Liver (tissue), 8 donors: ENCODE measurements at regions not wholly inside any gene's neighbourhood (a gene's known extent, or its start where the extent isn't known, plus 50 kb on each side); places are given as distances from the start of the nearest gene placed in this dataset.

Experiments
- DNase-seq: peaks from one replicate; pipeline ENCODE4 v3.0.0-alpha.2; 2017; ENCODE audit warnings: low spot score
- H3K27ac ChIP-seq, 2 donors: one replicate each; pipeline ENCODE4 v1.7.0; 2013; ENCODE audit warnings: inconsistent platforms in 2 of 2, low read length in 2 of 2, control low read depth in 1 of 2, low read depth in 1 of 2, mild to moderate bottlenecking in 1 of 2
- H3K27me3 ChIP-seq, 4 donors: one replicate each; pipeline versions ENCODE4 v1.6.1 to v1.7.0; 2013; ENCODE audit warnings: low read length in 3 of 4, inconsistent platforms in 1 of 4, mild to moderate bottlenecking in 1 of 4, moderate library complexity in 1 of 4; ENCODE audit not compliant: control insufficient read depth in 4 of 4, insufficient read depth in 4 of 4
- H3K36me3 ChIP-seq, 4 donors: one replicate each; pipeline versions ENCODE4 v1.6.1 to v1.7.0; 2013; ENCODE audit warnings: low read length in 3 of 4, mild to moderate bottlenecking in 3 of 4, low read depth in 1 of 4, moderate library complexity in 1 of 4; ENCODE audit not compliant: control insufficient read depth in 4 of 4, insufficient read depth in 3 of 4
- H3K4me1 ChIP-seq, 4 donors: one replicate each; pipeline versions ENCODE4 v1.6.1 to v1.7.0; 2013; ENCODE audit warnings: low read length in 3 of 4, mild to moderate bottlenecking in 3 of 4, moderate library complexity in 1 of 4; ENCODE audit not compliant: control insufficient read depth in 4 of 4, insufficient read depth in 4 of 4
- H3K4me3 ChIP-seq, 3 donors: one replicate each; pipeline versions ENCODE4 v1.6.1 to v1.7.0; 2013; ENCODE audit warnings: low read length in 3 of 3, control low read depth in 1 of 3, low read depth in 1 of 3, mild to moderate bottlenecking in 1 of 3
- H3K9ac ChIP-seq, 2 donors: one replicate each; pipeline ENCODE4 v1.7.0; 2013; ENCODE audit warnings: low read length in 2 of 2, mild to moderate bottlenecking in 2 of 2, moderate library complexity in 2 of 2, control low read depth in 1 of 2, low read depth in 1 of 2
- H3K9me3 ChIP-seq, 4 donors: one replicate each; pipeline versions ENCODE4 v1.6.1 to v1.7.0; 2013; ENCODE audit warnings: low read length in 3 of 4; ENCODE audit not compliant: control insufficient read depth in 4 of 4
- ATF3 ChIP-seq: IDR thresholded peaks from 2 replicates; pipeline ENCODE4 v1.6.1; 2016; ENCODE audit warnings: antibody characterized with exemption
- CTCF ChIP-seq: fragments of 150-350 bp; IDR thresholded peaks from 2 replicates; pipeline ENCODE4 v1.5.1; 2017; ENCODE audit warnings: improper control_type of control experiment, low read depth, low read length; ENCODE audit not compliant: missing input control
- EGR1 ChIP-seq, 2 donors: IDR thresholded peaks; 2 replicates each; pipeline ENCODE4 v1.6.1; 2016 to 2018; ENCODE audit warnings: antibody characterized with exemption in 2 of 2, low read depth in 2 of 2
- FOXA1 ChIP-seq: IDR thresholded peaks from 2 replicates; pipeline ENCODE4 v1.6.1; 2016; ENCODE audit warnings: antibody characterized with exemption
- FOXA2 ChIP-seq: IDR thresholded peaks from 2 replicates; pipeline ENCODE4 v1.6.1; 2016; ENCODE audit warnings: antibody characterized with exemption
- GABPA ChIP-seq, 2 donors: IDR thresholded peaks in 1 of 2; conservative IDR thresholded peaks in 1 of 2; 2 replicates each; pipeline ENCODE4 v1.6.1; 2016; ENCODE audit warnings: antibody characterized with exemption in 2 of 2, mild to moderate bottlenecking in 1 of 2, moderate library complexity in 1 of 2
- HNF4A ChIP-seq, 2 donors: conservative IDR thresholded peaks; 2 replicates each; pipeline ENCODE4 v1.6.1; 2016; ENCODE audit warnings: antibody characterized with exemption in 2 of 2, mild to moderate bottlenecking in 2 of 2
- HNF4G ChIP-seq: IDR thresholded peaks from 2 replicates; pipeline ENCODE4 v1.6.1; 2016; ENCODE audit warnings: antibody characterized with exemption
- JUND ChIP-seq, 2 donors: IDR thresholded peaks; 2 replicates each; pipeline ENCODE4 v1.6.1; 2016; ENCODE audit warnings: antibody characterized with exemption in 2 of 2
- MAX ChIP-seq: IDR thresholded peaks from 2 replicates; pipeline ENCODE4 v1.6.1; 2016; ENCODE audit warnings: antibody characterized with exemption
- NR2F2 ChIP-seq: IDR thresholded peaks from 2 replicates; pipeline ENCODE4 v1.6.1; 2016; ENCODE audit warnings: antibody characterized with exemption
- RAD21 ChIP-seq, 2 donors: IDR thresholded peaks; 2 replicates each; pipeline ENCODE4 v1.6.1; 2016; ENCODE audit warnings: antibody characterized with exemption in 2 of 2, mild to moderate bottlenecking in 2 of 2
- REST ChIP-seq: IDR thresholded peaks from 2 replicates; pipeline ENCODE4 v1.6.1; 2016; ENCODE audit warnings: antibody characterized with exemption, mild to moderate bottlenecking
- RXRA ChIP-seq, 2 donors: IDR thresholded peaks; 2 replicates each; pipeline ENCODE4 v1.6.1; 2017 to 2018; ENCODE audit warnings: antibody characterized with exemption in 2 of 2, mild to moderate bottlenecking in 1 of 2
- SP1 ChIP-seq: IDR thresholded peaks from 2 replicates; pipeline ENCODE4 v1.6.1; 2018; ENCODE audit warnings: antibody characterized with exemption, mild to moderate bottlenecking
- TAF1 ChIP-seq: conservative IDR thresholded peaks from 2 replicates; pipeline ENCODE4 v1.6.1; 2016; ENCODE audit warnings: antibody characterized with exemption, mild to moderate bottlenecking
- YY1 ChIP-seq: IDR thresholded peaks from 2 replicates; pipeline ENCODE4 v1.6.1; 2016; ENCODE audit warnings: antibody characterized with exemption, mild to moderate bottlenecking
- ZBTB33 ChIP-seq: IDR thresholded peaks from 2 replicates; pipeline ENCODE4 v1.6.1; 2016; ENCODE audit warnings: antibody characterized with exemption
- WGBS: extraction: QIAGEN DNeasy Blood & Tissue Kit; methylation state at CpG from one replicate; pipeline ENCODE4 v1.1.7; 2013; 5-methylcytosine and 5-hydroxymethylcytosine counted together
- donor health status: healthy.
- donor health status: healthy.
- donor health status: healthy.
- donor health status: healthy.
- donor health status: healthy.

- TF ChIP-seq EGR1 (IDR thresholded peaks at IDR 0.05; ENCODE audit: low read depth in 2 of 2): no peak
Observed at GRCh38 chr2:65727816-65728215, 295.4 kb upstream of the SPRED2 start (continued).

GRCh38 chr2:65727381-65727780 lies 295.0 kb upstream of the SPRED2 start:
- TF ChIP-seq RXRA (IDR thresholded peaks at IDR 0.05) (no peak), MAX (no peak), HNF4G (no peak), REST (no peak), RAD21 (IDR thresholded peaks at IDR 0.05) (no peak), TAF1 (no peak), ATF3 (no peak), FOXA2 (no peak), FOXA1 (no peak), CTCF (no peak), SP1 (no peak), ZBTB33 (no peak), NR2F2 (no peak), YY1 (no peak), GABPA (IDR thresholded peaks at IDR 0.05 in 1 of 2, conservative IDR thresholded peaks at IDR 0.05 in 1 of 2) (no peak), JUND (IDR thresholded peaks at IDR 0.05) (no peak), HNF4A (conservative IDR thresholded peaks at IDR 0.05) (no peak)
- Histone ChIP-seq H3K4me1 (no peaks in the 10 kb centered on the region), H3K27ac (no peak overlapping the region), H3K4me3 (no peak overlapping the region), H3K36me3 (no peaks in the 10 kb centered on the region), H3K9ac (no peak overlapping the region), H3K27me3 (no peaks in the 10 kb centered on the region), H3K9me3 (peaks cover 0 to 2% (median 0%) of the 10 kb centered on the region in 4 donors)
- 53% methylated on average over 1 of the region's 1 CpG for WGBS
- DNase-seq: no peak
